HG03520 (cell line): ENCODE measurements at regions not wholly inside any gene's neighbourhood (a gene's known extent, or its start where the extent isn't known, plus 50 kb on each side); places are given as distances from the start of the nearest gene placed in this dataset.
"Not testable (repeated sequence)": the region's sequence is repeated elsewhere in the genome, so short reads cannot be mapped to it uniquely, and the experiment has no call there.

Experiments
- ATAC-seq: cut with Tn5 transposase; IDR thresholded peaks from one replicate; pipeline ENCODE4 v1.9.1; 2021; ENCODE audit warnings: mild to moderate bottlenecking, moderate library complexity; ENCODE audit not compliant: unreplicated experiment

GRCh38 chr11:92465410-92465809 lies 240.8 kb downstream of the FAT3 start:
- not testable (repeated sequence) for ATAC-seq

DNA sequence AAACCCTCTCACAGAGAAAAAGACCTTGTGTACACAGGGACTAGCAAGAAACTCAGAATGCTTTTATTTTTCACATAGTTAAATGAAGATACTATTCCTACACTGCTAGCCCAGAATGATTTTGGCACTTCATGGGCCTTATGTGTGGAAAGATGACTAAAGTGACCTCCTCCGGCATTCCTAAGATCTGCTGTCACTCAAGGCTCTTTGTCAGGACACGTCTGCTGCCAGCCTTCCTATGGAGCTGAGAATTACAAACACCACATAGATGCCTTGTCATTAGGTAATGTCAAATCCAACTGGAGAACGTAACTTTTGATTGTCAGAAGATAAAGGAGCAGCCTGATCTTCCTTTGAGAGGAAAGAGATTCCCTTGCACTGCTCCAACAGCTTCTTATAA lies 249.1 kb downstream of the FAT3 start:
- ATAC-seq, result no peak

DNA sequence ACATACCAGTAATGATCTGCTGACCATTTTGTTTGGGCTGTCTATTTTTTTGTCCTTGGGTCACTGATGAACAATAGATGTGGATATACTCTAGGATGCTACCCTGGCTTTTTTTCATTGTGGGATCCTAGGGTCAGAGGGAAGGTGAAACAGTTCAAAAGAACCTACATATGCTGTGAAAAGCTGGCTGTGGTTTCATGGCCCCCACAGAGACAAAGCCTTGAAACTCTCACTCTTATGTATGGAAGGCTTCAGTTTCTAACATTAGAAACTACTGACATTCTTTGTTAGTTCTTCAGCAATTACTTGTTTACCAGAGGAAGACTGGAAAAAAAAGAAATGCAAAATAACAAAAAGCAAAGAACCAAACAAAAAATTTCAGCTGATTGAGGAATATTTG lies 250.7 kb downstream of the FAT3 start:
- no peak for ATAC-seq

DNA sequence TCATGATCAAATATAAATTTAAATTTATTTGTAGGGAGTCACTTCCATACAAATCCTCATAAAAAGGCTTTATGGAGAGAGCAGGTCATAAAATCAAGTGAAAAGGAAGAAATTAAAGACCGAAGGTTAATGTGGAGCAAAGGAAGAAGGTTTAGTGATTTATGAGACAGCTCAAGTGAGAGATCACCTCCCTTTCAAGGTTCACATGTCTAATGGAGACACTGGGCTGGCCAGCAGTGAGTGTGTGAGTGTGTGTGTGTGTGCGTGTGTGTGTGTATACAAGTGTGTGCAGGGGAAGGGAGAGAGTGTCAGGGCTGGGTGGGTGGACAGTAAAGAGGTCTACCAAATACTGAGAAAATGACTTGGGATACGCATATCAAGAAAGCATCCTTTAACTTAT lies 251.2 kb downstream of the FAT3 start:
- ATAC-seq, result no peak

GRCh38 chr11:92477686-92478085 lies 253.1 kb downstream of the FAT3 start:
- ATAC-seq, result no peak

GRCh38 chr11:92480499-92480898 lies 255.9 kb downstream of the FAT3 start:
- ATAC-seq, result no peak

- no peak for ATAC-seq
These were observed 258.0 kb downstream of the FAT3 start for GRCh38 chr11:92482492-92483060.

- ATAC-seq, result no peak
These were observed 260.0 kb downstream of the FAT3 start for GRCh38 chr11:92484570-92484969.

DNA sequence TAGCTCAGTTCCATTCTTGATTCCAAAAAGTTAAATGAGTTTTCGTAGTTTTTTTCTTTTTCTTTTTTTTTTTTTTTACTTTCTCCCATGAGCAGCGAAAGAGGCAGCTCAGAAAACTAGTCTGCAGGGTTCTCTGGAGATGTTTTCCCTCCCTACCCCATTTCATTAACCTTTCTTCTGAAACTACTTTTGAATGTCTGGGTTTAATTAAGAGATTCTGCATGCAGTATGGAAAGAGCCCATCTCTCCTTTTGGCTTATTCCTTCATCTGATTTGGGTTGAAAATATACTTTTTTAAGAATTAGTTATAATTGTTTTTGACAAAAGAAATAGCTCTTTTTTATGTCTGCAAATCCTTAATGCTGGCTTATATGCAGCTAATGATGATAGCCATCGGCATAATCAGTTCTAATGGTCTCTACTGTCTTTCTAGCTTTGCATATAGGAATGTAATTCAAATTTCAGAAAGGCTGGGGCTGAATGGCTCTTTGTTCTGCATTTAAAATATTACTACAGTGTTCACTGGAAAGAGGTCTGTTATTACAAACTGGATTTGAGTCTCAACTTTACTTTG lies 265.3 kb downstream of the FAT3 start:
- no peak for ATAC-seq

- no peak for ATAC-seq
These were observed 267.8 kb downstream of the FAT3 start for GRCh38 chr11:92492372-92492771.

GRCh38 chr11:92495107-92495793 lies 270.6 kb downstream of the FAT3 start:
- ATAC-seq, result no peak

DNA sequence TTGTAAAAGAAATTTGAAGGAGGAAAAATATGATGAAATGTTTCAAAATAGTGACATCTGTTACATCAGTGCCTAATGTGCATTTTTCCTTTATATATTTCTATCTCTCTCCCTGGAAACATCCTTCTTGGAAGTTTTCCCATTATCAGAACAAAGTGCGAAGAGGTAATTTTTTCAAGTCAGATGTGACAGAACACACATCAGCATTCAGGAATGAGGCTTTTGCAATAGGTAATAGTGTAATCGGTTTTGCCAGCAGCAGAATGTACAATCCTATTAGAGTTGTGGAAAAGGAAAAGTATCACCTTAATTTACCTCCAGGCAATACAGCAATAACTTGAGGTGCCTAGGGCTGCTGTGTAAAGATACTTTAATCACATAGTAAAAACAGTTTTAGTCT lies 275.8 kb downstream of the FAT3 start:
- ATAC-seq, result no peak

GRCh38 chr11:92501066-92501739 lies 276.6 kb downstream of the FAT3 start:
- no peak for ATAC-seq

DNA sequence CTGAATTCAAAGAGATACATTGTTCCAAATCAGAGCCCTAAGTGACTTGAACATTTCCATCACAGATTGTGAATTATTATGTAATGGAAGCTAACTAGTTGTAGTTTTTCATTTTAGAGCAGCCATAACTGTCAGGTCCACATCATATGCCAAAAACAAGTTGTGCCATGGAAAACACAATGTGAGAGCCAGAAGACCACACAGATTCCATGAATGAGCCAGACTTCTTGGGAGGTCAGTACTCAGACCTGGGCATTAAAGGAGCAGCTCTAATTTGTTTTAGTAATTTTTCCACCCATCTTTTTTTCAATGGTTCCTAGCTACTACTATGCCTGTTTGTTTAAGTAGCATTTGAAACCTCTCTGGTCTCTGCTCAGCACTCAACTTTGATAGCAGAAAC lies 279.4 kb downstream of the FAT3 start:
- ATAC-seq, result no peak

GRCh38 chr11:92504534-92504933 lies 279.9 kb downstream of the FAT3 start:
- ATAC-seq, result no peak

- no peak for ATAC-seq
These were observed 281.1 kb downstream of the FAT3 start for GRCh38 chr11:92505689-92506088.

DNA sequence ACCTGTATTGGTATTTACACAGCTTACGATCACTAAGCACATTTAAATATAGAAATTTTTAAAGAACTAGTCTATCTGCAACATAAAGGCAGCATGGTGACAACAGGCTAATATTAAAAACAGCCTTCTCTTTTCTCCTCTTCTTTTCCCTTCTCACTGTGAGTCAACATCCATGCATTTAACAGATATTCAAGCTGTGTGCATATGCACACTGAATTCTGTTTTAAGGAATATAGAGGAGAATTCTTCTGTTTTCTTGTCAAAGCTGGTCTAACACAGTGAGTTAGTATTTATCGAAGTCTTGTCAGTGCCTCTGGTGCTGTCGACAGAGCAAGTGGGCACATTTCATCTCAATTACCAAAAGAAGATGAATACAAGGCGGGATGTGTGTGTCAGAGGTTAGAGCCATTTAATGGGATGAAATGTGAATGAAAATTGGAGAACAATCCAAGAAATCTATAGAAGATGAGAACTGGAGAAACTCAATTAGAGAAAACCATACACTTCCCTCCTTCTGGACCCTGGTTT lies 282.3 kb downstream of the FAT3 start:
- ATAC-seq, result no peak

DNA sequence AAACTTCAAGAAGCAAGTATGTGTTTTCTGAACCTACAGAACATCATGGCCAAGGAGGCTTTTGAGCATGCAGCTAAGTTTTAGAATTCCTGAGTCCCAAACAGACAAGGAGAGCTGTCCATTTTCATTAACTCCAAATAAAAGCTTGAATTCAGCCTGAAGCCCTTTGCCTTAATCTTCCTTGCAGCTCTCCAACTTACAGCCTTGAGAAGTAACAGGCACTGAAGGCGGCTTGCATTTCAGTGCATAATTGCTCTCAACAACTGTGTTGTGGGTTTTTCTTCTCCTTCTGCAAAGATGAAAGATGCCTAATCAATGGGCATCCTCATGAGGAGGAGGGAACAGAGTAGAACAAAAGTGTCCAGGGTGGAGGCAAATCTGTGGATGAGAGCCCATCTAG lies 286.0 kb downstream of the FAT3 start:
- ATAC-seq, result no peak

- no peak for ATAC-seq
These were observed 287.0 kb downstream of the FAT3 start for GRCh38 chr11:92511522-92512203.

- ATAC-seq, result no peak
These were observed 287.6 kb downstream of the FAT3 start for GRCh38 chr11:92512204-92512569.

DNA sequence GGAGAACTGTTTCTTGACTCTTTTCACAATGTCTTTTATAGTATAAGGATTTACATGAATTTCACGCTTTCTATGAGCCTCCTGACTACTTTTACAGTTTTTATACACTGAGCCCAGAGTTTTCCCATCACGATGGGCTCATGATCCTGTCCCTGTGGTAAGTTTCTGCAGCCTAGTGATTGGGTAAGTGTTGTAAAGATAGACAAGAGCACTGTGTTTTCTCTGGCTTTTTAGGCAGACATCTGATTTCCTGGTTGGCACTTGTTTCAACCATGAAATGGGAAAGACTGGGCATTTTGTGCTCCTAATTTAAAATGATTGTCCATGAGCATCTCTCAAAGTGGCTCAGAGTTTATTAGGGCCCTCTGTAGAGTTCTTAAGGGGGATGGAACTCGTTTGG lies 299.0 kb downstream of the FAT3 start:
- ATAC-seq, result no peak
